GM12873 (cell line): ENCODE measurements at regions not wholly inside any gene's neighbourhood (a gene's known extent, or its start where the extent isn't known, plus 50 kb on each side); places are given as distances from the start of the nearest gene placed in this dataset.

Source experiments
- TF ChIP-seq, protein P1 (sequence below): IDR thresholded peaks from 2 replicates; pipeline ENCODE4 v1.5.1; 2012; ENCODE audit warnings: low read depth, mild to moderate bottlenecking, moderate library complexity, low read length, control low read depth; ENCODE audit not compliant: insufficient read depth; ENCODE audit errors: missing control alignments

DNA sequence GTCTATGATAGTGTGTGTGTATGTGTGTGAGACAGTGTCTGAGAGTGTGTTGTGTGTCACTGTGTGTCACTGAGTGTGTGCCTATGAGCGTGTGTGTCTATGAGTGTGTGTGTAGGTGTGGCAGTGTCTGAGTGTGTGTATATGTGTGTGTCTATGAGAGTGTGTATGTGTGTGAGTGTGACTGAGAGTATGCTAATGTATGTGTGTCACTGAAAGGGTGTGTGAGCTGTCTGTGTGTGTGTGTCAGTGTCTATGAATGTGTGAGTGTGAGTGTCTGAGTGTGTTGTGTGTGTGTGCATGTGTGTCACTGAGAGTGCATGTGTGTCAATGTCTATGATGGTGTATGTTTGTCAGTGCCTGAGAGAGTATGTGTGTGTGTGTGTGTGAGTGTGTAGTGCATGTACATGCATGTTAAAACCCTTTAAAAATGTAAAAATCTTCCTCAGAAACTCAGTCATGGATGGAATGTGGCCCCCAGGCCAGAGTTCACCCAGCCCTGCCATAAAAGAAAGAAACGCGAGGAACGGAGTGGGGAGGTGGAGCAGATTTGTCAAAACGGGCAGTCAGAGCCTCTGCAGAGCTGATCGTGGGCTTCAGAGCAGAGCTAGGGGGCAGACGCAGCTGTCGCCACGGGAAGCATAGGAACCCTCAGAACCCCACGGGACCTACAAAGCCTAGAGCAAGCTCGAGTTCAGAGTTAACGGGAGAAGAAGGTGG, 218.8 kb downstream of the CTTN start:
- TF ChIP-seq, protein P1, sequence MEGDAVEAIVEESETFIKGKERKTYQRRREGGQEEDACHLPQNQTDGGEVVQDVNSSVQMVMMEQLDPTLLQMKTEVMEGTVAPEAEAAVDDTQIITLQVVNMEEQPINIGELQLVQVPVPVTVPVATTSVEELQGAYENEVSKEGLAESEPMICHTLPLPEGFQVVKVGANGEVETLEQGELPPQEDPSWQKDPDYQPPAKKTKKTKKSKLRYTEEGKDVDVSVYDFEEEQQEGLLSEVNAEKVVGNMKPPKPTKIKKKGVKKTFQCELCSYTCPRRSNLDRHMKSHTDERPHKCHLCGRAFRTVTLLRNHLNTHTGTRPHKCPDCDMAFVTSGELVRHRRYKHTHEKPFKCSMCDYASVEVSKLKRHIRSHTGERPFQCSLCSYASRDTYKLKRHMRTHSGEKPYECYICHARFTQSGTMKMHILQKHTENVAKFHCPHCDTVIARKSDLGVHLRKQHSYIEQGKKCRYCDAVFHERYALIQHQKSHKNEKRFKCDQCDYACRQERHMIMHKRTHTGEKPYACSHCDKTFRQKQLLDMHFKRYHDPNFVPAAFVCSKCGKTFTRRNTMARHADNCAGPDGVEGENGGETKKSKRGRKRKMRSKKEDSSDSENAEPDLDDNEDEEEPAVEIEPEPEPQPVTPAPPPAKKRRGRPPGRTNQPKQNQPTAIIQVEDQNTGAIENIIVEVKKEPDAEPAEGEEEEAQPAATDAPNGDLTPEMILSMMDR = no peak

DNA sequence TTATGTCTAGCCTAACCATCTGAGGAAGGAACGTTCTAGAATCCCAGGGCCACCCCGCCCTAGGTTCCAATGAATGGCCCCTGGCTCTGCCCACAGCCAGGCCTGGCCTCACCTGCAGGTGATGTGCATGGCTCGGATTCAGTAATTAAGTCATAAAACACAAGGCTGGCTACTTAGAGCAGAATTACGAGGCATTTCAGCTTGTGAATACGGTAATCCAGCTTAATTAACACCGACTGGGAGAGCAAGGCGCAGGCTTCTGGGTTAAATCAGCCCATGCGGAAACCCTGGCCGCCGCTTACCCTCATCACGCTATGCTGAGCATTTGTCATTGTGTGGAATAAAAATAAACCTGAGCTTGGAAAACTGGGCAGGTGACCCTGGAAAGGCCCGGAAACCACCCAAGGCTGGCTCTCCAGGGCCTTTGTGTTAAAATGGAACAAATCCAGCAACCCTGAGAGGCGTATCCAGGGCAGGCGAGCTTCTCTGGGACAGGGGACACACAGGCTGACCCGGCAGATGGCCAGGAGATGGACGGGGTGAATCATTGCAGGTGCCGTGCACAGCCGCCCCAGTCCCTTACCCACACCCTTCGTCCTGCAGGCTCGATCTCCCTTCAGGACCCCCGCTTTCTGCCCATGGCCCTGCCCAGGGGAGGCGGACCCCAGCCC, 220.2 kb downstream of the CTTN start:
- TF ChIP-seq, protein P1 = no peak

DNA sequence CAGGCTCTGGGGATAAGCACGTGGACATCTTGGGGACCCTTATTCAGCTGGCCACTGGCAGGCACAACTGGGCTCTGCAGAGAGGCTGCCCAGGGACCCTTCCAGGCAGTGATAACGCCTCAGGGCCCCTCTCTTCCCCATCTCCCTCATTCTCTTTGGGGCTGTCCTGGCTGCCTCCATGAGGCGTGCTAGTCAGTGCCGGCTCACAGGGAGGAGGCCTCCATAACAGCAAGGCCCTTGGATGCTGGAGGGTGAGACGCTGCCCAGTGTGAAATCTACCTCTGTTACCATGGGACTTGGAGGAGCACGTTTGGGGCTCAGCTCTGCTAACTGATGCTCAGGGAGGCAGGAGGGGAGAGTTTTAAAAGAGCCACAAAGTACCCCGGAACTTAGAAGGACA, 221.3 kb downstream of the CTTN start:
- TF ChIP-seq, protein P1 = no peak

DNA sequence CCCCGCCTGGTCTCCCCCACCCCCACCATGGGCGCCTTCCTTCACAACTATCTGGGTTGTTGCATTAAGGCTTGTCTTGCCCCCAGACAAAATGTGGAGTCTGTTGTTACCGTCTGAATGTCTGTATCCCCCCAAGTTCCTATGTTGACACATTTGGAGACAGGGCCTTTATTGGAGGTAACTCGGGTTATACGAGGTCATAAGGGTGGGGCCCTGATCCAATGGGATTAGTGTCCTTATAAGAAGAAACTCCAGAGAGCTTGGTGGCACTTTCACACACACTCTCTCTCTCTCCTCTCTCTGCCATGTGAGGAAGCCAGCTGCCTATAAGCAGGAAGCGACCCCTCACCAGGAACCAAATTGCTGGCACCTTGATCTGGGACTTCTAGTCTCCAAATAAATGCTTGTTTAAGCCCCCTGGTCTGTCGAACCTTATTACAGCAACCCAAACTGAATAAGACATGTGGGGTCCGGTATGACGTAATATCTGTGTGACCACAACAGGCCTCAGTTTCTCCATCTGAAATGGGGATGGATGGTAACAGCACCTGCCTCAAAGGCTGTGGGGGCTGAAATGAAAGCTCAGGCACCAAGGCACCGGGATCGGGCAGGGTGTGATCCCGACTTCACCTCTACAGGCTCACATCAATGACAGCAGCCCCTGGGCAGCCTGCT, 222.3 kb downstream of the CTTN start:
- TF ChIP-seq, protein P1 = no peak

DNA sequence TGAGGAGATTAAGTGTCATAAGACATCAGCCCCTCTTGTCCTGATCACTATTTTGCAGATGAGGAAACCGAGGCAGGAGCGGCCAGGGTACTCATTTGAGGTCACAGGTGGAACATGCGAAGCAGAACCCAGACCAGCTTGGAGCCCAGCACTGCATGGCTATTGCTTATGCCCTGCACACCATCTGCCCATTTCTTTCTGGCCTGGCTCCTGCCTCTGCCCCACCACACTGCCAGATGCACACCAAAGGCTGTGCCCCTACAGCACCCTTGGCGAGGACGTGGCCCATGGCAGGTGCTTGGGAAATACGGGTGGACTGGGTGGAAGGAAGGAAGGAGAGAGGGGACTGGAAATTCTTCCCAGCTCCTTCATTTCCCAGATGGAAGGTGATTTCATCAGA, 222.9 kb downstream of the CTTN start:
- TF ChIP-seq, protein P1 = no peak

DNA sequence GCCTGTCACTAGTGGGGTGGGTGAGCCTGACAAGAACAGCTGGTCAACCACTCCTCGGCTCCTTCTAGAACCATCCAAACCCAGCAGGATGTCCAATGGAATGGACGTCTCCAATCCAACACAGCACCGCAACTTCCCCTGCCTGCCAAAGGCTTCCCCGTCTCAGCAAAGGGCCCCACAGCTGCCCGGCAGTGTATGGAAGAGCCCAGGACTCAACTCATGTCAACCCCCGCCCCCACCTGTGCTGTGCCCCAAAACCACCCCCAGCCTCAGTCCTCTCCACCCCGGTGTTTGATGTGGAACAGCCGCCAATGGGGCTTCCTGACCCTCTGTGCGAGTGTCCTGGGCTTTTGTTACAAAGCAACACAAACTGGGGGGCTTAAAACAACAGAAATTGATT, 223.8 kb downstream of the CTTN start:
- TF ChIP-seq, protein P1 = no peak

DNA sequence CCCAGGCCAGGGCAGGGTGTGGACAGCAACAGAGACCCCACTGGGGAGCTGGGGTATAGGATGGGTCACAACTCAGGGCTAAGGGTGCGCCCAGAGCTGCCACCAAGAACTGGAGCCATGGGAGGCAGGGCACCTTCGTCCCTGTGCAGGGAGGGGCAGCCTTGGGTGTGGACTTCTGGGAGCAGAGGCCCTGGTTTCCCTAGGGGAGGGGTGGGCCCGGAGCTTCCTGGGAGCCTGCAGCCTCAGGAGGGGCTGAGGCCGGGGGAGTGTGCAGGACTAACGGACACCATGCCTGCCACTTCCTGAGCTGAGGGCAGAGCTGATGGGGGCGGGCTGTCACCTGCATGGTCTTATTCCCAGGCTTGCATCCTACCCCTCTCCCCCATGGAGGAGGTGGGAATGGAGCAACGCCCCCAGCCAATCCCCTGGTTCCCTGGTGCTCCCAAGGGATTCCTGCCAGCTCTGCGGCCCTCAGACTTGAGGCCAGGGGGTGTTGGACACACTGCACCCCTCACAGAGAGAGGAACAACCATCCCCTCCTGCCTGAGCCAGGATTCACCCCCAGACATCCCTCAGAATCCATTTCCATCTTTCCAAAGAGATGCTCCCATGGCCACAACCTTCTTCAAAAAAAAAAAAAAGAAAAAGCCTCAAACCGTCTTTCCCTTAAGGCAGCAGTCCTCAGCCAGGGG, 225.7 kb downstream of the CTTN start:
- TF ChIP-seq, protein P1 = no peak
